H1 (cell line): ENCODE measurements at regions not wholly inside any gene's neighbourhood (a gene's known extent, or its start where the extent isn't known, plus 50 kb on each side); places are given as distances from the start of the nearest gene placed in this dataset.

Source experiments
- CTCF ChIA-PET: fragments of 300-600 bp; sonication (Branson Sonifier 250); formaldehyde crosslinking; loops from one replicate; lab custom pipeline; 2021; ENCODE audit not compliant: partially characterized antibody; lab: Charles Lee
- POLR2A ChIA-PET: fragments of 300-600 bp; sonication (Branson Sonifier 250); formaldehyde crosslinking; loops from one replicate; lab custom pipeline; 2021; ENCODE audit warnings: inconsistent platforms; ENCODE audit not compliant: partially characterized antibody; lab: Charles Lee
- DNase-seq, 2 experiments: peaks; one replicate each; pipeline versions ENCODE4 v3.0.0 to v3.0.0-alpha.2; 2010 to 2022; ENCODE audit warnings: low spot score in 2 of 2, low read depth in 1 of 2, mixed read lengths in 1 of 2
- FAIRE-seq: peaks from 2 replicates; lab custom pipeline; 2011; peaks lifted over from hg19 to GRCh38; lab: Jason Lieb, UNC
- H2AFZ ChIP-seq: 2 replicates; pipeline ENCODE4 v1.8.1; 2012; ENCODE audit warnings: low read length, inconsistent platforms
- H2AK5ac ChIP-seq: 2 replicates; pipeline ENCODE4 v1.6.1; 2013; ENCODE audit warnings: low read depth, low read length
- H2BK120ac ChIP-seq: replicated peaks from 2 replicates; pipeline ENCODE3; 2013; ENCODE audit warnings: low read depth, low read length, inconsistent platforms
- H2BK12ac ChIP-seq: 2 replicates; pipeline ENCODE4 v1.6.1; 2013; ENCODE audit warnings: low read depth, low read length
- H2BK15ac ChIP-seq: 2 replicates; pipeline ENCODE4 v1.6.1; 2013; ENCODE audit warnings: low read length
- H2BK20ac ChIP-seq: 2 replicates; pipeline ENCODE4 v1.6.1; 2013; ENCODE audit warnings: low read length
- H2BK5ac ChIP-seq: 2 replicates; pipeline ENCODE4 v1.6.1; 2013; ENCODE audit warnings: low read depth, low read length
- H3K14ac ChIP-seq: 2 replicates; pipeline ENCODE4 v1.6.1; 2013; ENCODE audit warnings: inconsistent platforms; ENCODE audit not compliant: insufficient read length
- H3K18ac ChIP-seq: 2 replicates; pipeline ENCODE4 v1.6.1; 2013; ENCODE audit warnings: low read length; ENCODE audit errors: extremely low read depth
- H3K23ac ChIP-seq: 2 replicates; pipeline ENCODE4 v1.6.1; 2013; ENCODE audit warnings: inconsistent platforms; ENCODE audit not compliant: insufficient read length
- H3K23me2 ChIP-seq: 2 replicates; pipeline ENCODE4 v1.6.1; 2013; ENCODE audit warnings: low read depth, low read length
- H3K27ac ChIP-seq: 2 replicates; pipeline ENCODE4 v1.6.1; 2011; ENCODE audit warnings: low read depth, low read length, inconsistent platforms
- H3K27me3 ChIP-seq, 4 experiments: replicated peaks in 1 of 4; 1 replicate in 1 of 4; 2 replicates in 3 of 4; pipeline versions ENCODE4 v1.6.1 to v1.8.1; 2011 to 2013; ENCODE audit warnings: low read length in 3 of 4, mild to moderate bottlenecking in 3 of 4, inconsistent platforms in 2 of 4, mixed read lengths in 2 of 4, moderate library complexity in 1 of 4; ENCODE audit not compliant: control insufficient read depth in 3 of 4, insufficient read depth in 3 of 4; ENCODE audit errors: extremely low read depth in 1 of 4
- H3K36me3 ChIP-seq, 4 experiments: 2 replicates each; pipeline versions ENCODE4 v1.6.1 to v1.8.1; 2011 to 2013; ENCODE audit warnings: mild to moderate bottlenecking in 4 of 4, low read length in 3 of 4, moderate library complexity in 2 of 4, control low read depth in 1 of 4, inconsistent platforms in 1 of 4; ENCODE audit not compliant: insufficient read depth in 4 of 4, control insufficient read depth in 2 of 4
- H3K4ac ChIP-seq: replicated peaks from 2 replicates; pipeline ENCODE3; 2013; ENCODE audit warnings: low read length, low read depth, mixed read lengths, inconsistent platforms; ENCODE audit not compliant: insufficient read length
- H3K4me1 ChIP-seq, 4 experiments: replicated peaks in 1 of 4; 1 replicate in 1 of 4; 2 replicates in 3 of 4; pipeline versions ENCODE4 v1.6.1 to v1.8.1; 2011 to 2013; ENCODE audit warnings: low read length in 3 of 4, inconsistent platforms in 2 of 4, mixed read lengths in 1 of 4; ENCODE audit not compliant: insufficient read depth in 4 of 4, control insufficient read depth in 3 of 4
- H3K4me2 ChIP-seq, 2 experiments: 2 replicates each; pipeline versions ENCODE4 v1.6.1 to v1.8.1; 2011 to 2013; ENCODE audit warnings: low read depth in 2 of 2, low read length in 2 of 2, control low read depth in 1 of 2, inconsistent platforms in 1 of 2, mild to moderate bottlenecking in 1 of 2; ENCODE audit not compliant: insufficient read depth in 1 of 2
- H3K4me3 ChIP-seq, 4 experiments: fragments of 200-600, 300-600 bp in 1 of 4; sonication (generic), shearing (Covaris generic), sonication (Bioruptor Twin) in 1 of 4; 2 replicates each; pipeline versions ENCODE4 v1.5.1 to v1.8.1; 2011 to 2016; ENCODE audit warnings: low read length in 4 of 4, low read depth in 3 of 4, control low read depth in 2 of 4, inconsistent platforms in 2 of 4, mild to moderate bottlenecking in 2 of 4, mixed read lengths in 1 of 4, moderate library complexity in 1 of 4; ENCODE audit not compliant: insufficient read depth in 2 of 4; ENCODE audit errors: extremely low read depth in 1 of 4
- H3K56ac ChIP-seq: replicated peaks from 2 replicates; pipeline ENCODE3; 2013; ENCODE audit warnings: low read depth, mild to moderate bottlenecking, mixed read lengths, low read length, inconsistent platforms; ENCODE audit not compliant: insufficient read length
- H3K79me1 ChIP-seq: 2 replicates; pipeline ENCODE4 v1.6.1; 2013; ENCODE audit warnings: low read depth, low read length, control low read depth
- H3K79me2 ChIP-seq, 2 experiments: 2 replicates each; pipeline versions ENCODE4 v1.6.1 to v1.8.1; 2012 to 2013; ENCODE audit warnings: low read length in 2 of 2, mild to moderate bottlenecking in 2 of 2, inconsistent platforms in 1 of 2; ENCODE audit not compliant: insufficient read depth in 2 of 2, control insufficient read depth in 1 of 2
- H3K9ac ChIP-seq, 4 experiments: replicated peaks in 1 of 4; 1 replicate in 1 of 4; 2 replicates in 3 of 4; pipeline versions ENCODE4 v1.6.1 to v1.8.1; 2011 to 2013; ENCODE audit warnings: low read depth in 3 of 4, low read length in 3 of 4, control low read depth in 2 of 4, mild to moderate bottlenecking in 2 of 4, moderate library complexity in 2 of 4, inconsistent platforms in 1 of 4; ENCODE audit errors: extremely low read depth in 1 of 4
- H3K9me3 ChIP-seq, 2 experiments: 2 replicates each; pipeline versions ENCODE4 v1.6.1 to v1.8.1; 2012 to 2013; ENCODE audit warnings: mild to moderate bottlenecking in 2 of 2, moderate library complexity in 2 of 2, control low read depth in 1 of 2, inconsistent platforms in 1 of 2, low read depth in 1 of 2, low read length in 1 of 2, mixed read lengths in 1 of 2; ENCODE audit not compliant: insufficient read depth in 2 of 2
- H4K20me1 ChIP-seq, 2 experiments: replicated peaks in 1 of 2; 2 replicates each; pipeline versions ENCODE3 to v1.8.1; 2011 to 2013; ENCODE audit warnings: inconsistent platforms in 2 of 2, low read length in 2 of 2, mild to moderate bottlenecking in 1 of 2; ENCODE audit not compliant: insufficient read depth in 2 of 2, control insufficient read depth in 1 of 2
- H4K5ac ChIP-seq: 2 replicates; pipeline ENCODE4 v1.6.1; 2013; ENCODE audit warnings: low read length, low read depth, mixed read lengths, inconsistent platforms; ENCODE audit not compliant: insufficient read length
- H4K8ac ChIP-seq: 2 replicates; pipeline ENCODE4 v1.8.0; 2013; ENCODE audit warnings: mild to moderate bottlenecking, moderate library complexity, low read length, inconsistent platforms; ENCODE audit not compliant: insufficient read depth; ENCODE audit errors: extremely low read depth
- H4K91ac ChIP-seq: replicated peaks from 2 replicates; pipeline ENCODE3; 2013; ENCODE audit warnings: low read length, mixed read lengths, inconsistent platforms; ENCODE audit not compliant: insufficient read length
- BACH1 ChIP-seq: IDR thresholded peaks from 2 replicates; pipeline ENCODE4 v1.6.1; 2012; ENCODE audit warnings: low read length, improper control_type of control experiment
- BRCA1 ChIP-seq: IDR thresholded peaks from 2 replicates; pipeline ENCODE4 v1.6.1; 2012; ENCODE audit warnings: low read depth, low read length, improper control_type of control experiment
- CBX5 ChIP-seq: fragments of 300-800, 300-1000 bp; sonication (generic); IDR thresholded peaks from 2 replicates; pipeline ENCODE4 v1.7.1; 2016; ENCODE audit warnings: antibody characterized with exemption, low read length, low read depth
- CTBP2 ChIP-seq: IDR thresholded peaks from 2 replicates; pipeline ENCODE4 v1.7.0; 2011; ENCODE audit warnings: borderline replicate concordance, mild to moderate bottlenecking, moderate library complexity, mixed read lengths, low read length; ENCODE audit not compliant: insufficient read depth, insufficient read length
- EZH2 ChIP-seq: fragments of 200-600 bp; sonication (generic); IDR thresholded peaks from 2 replicates; pipeline ENCODE4 v1.7.1; 2012; ENCODE audit warnings: low read depth, mild to moderate bottlenecking, moderate library complexity, low read length, inconsistent platforms; ENCODE audit not compliant: severe bottlenecking
- JUN ChIP-seq: IDR thresholded peaks from 2 replicates; pipeline ENCODE4 v1.6.1; 2011; ENCODE audit warnings: low read depth, mild to moderate bottlenecking, improper control_type of control experiment, low read length
- KDM1A ChIP-seq: fragments of 200-600, 300-600 bp; sonication (generic); IDR thresholded peaks from 2 replicates; pipeline ENCODE4 v1.7.1; 2016; ENCODE audit warnings: mild to moderate bottlenecking, low read length, borderline replicate concordance
- NRF1 ChIP-seq: IDR thresholded peaks from 2 replicates; pipeline ENCODE4 v1.6.1; 2011; ENCODE audit warnings: mild to moderate bottlenecking, low read depth, low read length, improper control_type of control experiment
- POU5F1 ChIP-seq: IDR thresholded peaks from 2 replicates; pipeline ENCODE4 v1.6.1; 2011; ENCODE audit warnings: low read depth, mild to moderate bottlenecking, low read length, moderate library complexity
- SIRT6 ChIP-seq: IDR thresholded peaks from one replicate; pipeline ENCODE4 v1.7.1; 2012; ENCODE audit warnings: low read length, inconsistent platforms
- SIX5 ChIP-seq: IDR thresholded peaks from 2 replicates; pipeline ENCODE4 v1.6.1; 2011; ENCODE audit warnings: mild to moderate bottlenecking, low read depth, low read length
- TAF1 ChIP-seq: IDR thresholded peaks from 2 replicates; pipeline ENCODE4 v1.6.1; 2011; ENCODE audit warnings: mild to moderate bottlenecking, low read depth, low read length
- YY1 ChIP-seq: IDR thresholded peaks from 2 replicates; pipeline ENCODE4 v1.6.1; 2011; ENCODE audit warnings: low read depth, mild to moderate bottlenecking, low read length
- WGBS, 2 experiments: shearing (Covaris generic) in 1 of 2; methylation state at CpG; one replicate each; pipeline versions ENCODE4 v1.1.6 to v1.1.7; 2013 to 2015; ENCODE audit warnings: low lambda C conversion rate in 2 of 2, mixed read lengths in 2 of 2, inconsistent platforms in 1 of 2, low coverage in 1 of 2, missing lambda C conversion rate in 1 of 2; ENCODE audit not compliant: insufficient replicate concordance in 2 of 2, insufficient coverage in 1 of 2, insufficient read length in 1 of 2; ENCODE audit errors: extremely low coverage in 1 of 2, missing lambda C conversion rate in 1 of 2; 5-methylcytosine and 5-hydroxymethylcytosine counted together

DNA sequence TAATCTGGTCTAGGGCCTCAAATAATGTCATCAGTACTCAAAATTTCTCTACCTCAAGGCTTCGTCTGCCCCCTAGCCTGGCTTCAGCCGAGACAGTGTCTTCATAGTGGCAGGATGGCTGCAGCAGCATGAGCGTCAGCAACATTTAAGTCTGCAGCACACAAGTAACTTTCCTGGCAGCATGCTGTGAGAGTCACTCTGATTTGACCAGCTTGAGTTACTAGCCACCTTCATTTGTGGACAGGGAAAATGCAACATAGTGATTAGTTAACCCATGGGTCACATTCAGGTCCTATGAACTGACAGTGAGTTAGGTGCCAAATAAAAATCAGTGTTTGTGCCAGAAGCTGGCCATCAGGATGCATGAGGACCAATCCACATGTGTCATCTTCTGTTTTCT, 209.9 kb upstream of the SLC35B3 start:
- ChIA-PET POLR2A (no interaction called here), CTCF (interaction anchor here (0.9 to 1.4 kb wide), 2 partner anchors 10 to 18 kb away, joined by 3 read pairs; no protein-coding TSS in a partner anchor)
- no peak overlapping the region for H2BK120ac ChIP-seq
- no peaks in the 10 kb centered on the region for H3K23me2 ChIP-seq
- H3K23ac ChIP-seq, result no peak overlapping the region
- H3K9ac ChIP-seq, result no peak overlapping the region
- no peak overlapping the region for H3K4me2 ChIP-seq
- TF ChIP-seq EZH2 (no peak), JUN (no peak), NRF1 (no peak), SIX5 (no peak), KDM1A (no peak), TAF1 (no peak), BACH1 (no peak), BRCA1 (no peak), POU5F1 (no peak), CBX5 (no peak), CTBP2 (no peak), SIRT6 (no peak), YY1 (no peak)
- H3K27me3 ChIP-seq, result no peaks in the 10 kb centered on the region
- H2AFZ ChIP-seq, result no peak overlapping the region
- H2BK15ac ChIP-seq, result no peak overlapping the region
- FAIRE-seq (no peak), DNase-seq (no peak)
- no peak overlapping the region for H4K91ac ChIP-seq
- H3K79me1 ChIP-seq, result no peaks in the 10 kb centered on the region
- no peak overlapping the region for H3K56ac ChIP-seq
- H2BK20ac ChIP-seq, result no peak overlapping the region
- H3K18ac ChIP-seq, result no peak overlapping the region
- no peak overlapping the region for H4K8ac ChIP-seq
- no peak overlapping the region for H2BK12ac ChIP-seq
- no peak overlapping the region for H3K27ac ChIP-seq
- H3K4me3 ChIP-seq, result no peak overlapping the region
- H4K20me1 ChIP-seq, result no peaks in the 10 kb centered on the region
- H3K36me3 ChIP-seq, result no peaks in the 10 kb centered on the region
- H2BK5ac ChIP-seq, result no peak overlapping the region
- H3K4me1 ChIP-seq, result no peaks in the 10 kb centered on the region
- no peak overlapping the region for H3K4ac ChIP-seq
- WGBS, 2 experiments, result 90% methylated on average over 3 of the region's 3 CpGs; no CpG with 5 or more reads in 1 of the 2 experiments
- H3K14ac ChIP-seq, result no peak overlapping the region
- H3K79me2 ChIP-seq, result no peaks in the 10 kb centered on the region
- no peak overlapping the region for H4K5ac ChIP-seq
- H3K9me3 ChIP-seq, result 0 out of 4 replicates have a peak, but pooled peaks cover 0 to 9% of the 10 kb centered on the region in 2 experiments
- H2AK5ac ChIP-seq, result no peak overlapping the region
